Kidney (tissue), 13 donors: ENCODE measurements at regions not wholly inside any gene's neighbourhood (a gene's known extent, or its start where the extent isn't known, plus 50 kb on each side); places are given as distances from the start of the nearest gene placed in this dataset.

Experiments
- DNase-seq, 5 donors: peaks; one replicate each; pipeline ENCODE4 v3.0.0-alpha.2; 2013 to 2020
- FAIRE-seq: peaks from 2 replicates; lab custom pipeline; 2012; peaks lifted over from hg19 to GRCh38; lab: Jason Lieb, UNC
- H3K27ac ChIP-seq, 2 donors: one replicate each; pipeline ENCODE4 v1.7.0; 2013; ENCODE audit warnings: low read depth in 2 of 2, low read length in 2 of 2, inconsistent platforms in 1 of 2
- H3K27me3 ChIP-seq: one replicate; pipeline ENCODE4 v1.7.1; 2013; ENCODE audit warnings: low read length, inconsistent platforms; ENCODE audit not compliant: control insufficient read depth, insufficient read depth
- H3K36me3 ChIP-seq, 3 donors: one replicate each; pipeline versions ENCODE4 v1.7.0 to v1.7.1; 2013; ENCODE audit warnings: low read length in 3 of 3, control low read depth in 1 of 3, inconsistent platforms in 1 of 3; ENCODE audit not compliant: insufficient read depth in 3 of 3, control insufficient read depth in 2 of 3
- H3K4me1 ChIP-seq, 3 donors: one replicate each; pipeline versions ENCODE4 v1.7.0 to v1.7.1; 2013; ENCODE audit warnings: low read length in 3 of 3, inconsistent platforms in 1 of 3, low read depth in 1 of 3; ENCODE audit not compliant: control insufficient read depth in 2 of 3, insufficient read depth in 2 of 3
- H3K4me3 ChIP-seq, 3 donors: one replicate each; pipeline versions ENCODE4 v1.7.0 to v1.8.1; 2013; ENCODE audit warnings: low read length in 3 of 3, control low read depth in 1 of 3, inconsistent platforms in 1 of 3
- H3K9ac ChIP-seq, 3 donors: one replicate each; pipeline versions ENCODE4 v1.7.0 to v1.7.1; 2013; ENCODE audit warnings: low read length in 3 of 3, control low read depth in 1 of 3, inconsistent platforms in 1 of 3
- H3K9me3 ChIP-seq, 3 donors: one replicate each; pipeline versions ENCODE4 v1.7.0 to v1.7.1; 2013; ENCODE audit warnings: low read length in 3 of 3, control low read depth in 1 of 3, inconsistent platforms in 1 of 3; ENCODE audit not compliant: control insufficient read depth in 2 of 3, insufficient read depth in 1 of 3
- CTCF ChIP-seq: IDR thresholded peaks from 3 replicates; pipeline ENCODE4 v1.5.1; 2012; ENCODE audit warnings: mild to moderate bottlenecking, moderate library complexity, borderline replicate concordance; ENCODE audit not compliant: insufficient read depth; ENCODE audit errors: extremely low read depth
- intact Hi-C: fragments of 100-400 bp; cut with DNase I; formaldehyde crosslinking; loops from one replicate; pipeline ENCODE4 v1.11.1; 2022
- donor health status: control.
- donor health status: control.
- donor health status: control.
- donor health status: control.
- donor health status: control.
- donor health status: DM: yes; HTN: yes; CAD: no.
- donor health status: Normal renal cell carcinoma (clear cell type).

DNA sequence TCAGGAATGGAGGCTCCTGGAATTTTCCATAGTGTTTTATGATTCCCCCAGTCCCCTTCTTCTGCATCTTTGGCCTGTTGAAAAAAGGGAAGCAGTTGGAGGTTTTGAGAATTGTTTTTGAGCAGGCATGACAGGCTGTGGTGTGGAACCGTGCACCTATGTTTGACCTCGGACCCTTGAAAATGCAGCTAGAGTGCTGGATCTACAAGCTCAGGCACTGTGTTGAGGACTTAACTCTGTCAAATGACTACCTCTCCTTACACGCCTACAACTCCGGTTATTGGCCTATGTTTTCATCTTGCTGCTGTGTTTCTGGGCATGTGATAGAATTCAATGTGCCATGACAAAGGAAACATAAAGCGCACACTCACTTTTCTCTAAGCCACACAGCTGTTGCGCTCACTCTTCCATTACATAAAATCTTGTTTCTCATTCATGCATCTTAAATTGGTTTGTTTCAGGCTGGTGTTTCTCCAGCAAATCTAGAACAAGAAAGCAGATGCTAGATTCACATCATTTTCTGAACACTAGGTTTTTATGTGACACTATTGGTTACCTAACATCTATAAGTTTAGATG is 616.6 kb downstream of the FGF9 start:
- intact Hi-C loops = no loop called here
- Histone ChIP-seq H3K27me3 (no peaks in the 10 kb centered on the region), H3K9ac (no peak overlapping the region), H3K9me3 (no peaks in the 10 kb centered on the region), H3K4me3 (no peak overlapping the region), H3K4me1 (no peaks in the 10 kb centered on the region), H3K27ac (no peak overlapping the region), H3K36me3 (no peaks in the 10 kb centered on the region)
- TF ChIP-seq CTCF = no peak
- FAIRE-seq (no peak), DNase-seq (peak in 2 of 5 donors; percentile 21 to 22)

DNA sequence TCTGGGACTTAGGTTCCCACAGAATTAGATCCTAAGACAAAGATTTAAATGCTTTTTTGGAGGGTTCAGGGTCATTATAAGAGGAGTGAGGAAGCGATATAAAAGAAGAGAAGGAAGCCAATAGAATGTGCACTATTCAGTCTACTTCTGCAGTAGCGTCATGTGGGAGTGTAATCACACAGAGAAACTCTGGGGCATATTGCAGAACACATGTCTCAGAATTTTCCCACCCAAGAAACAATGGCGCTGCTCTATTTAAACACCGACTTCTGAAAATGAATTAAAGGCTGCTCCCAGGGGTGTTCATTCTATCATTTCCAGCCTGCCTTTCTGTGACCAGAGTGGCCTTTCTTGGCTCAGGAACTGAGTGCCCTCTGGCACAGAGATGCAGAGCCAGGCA is 617.6 kb downstream of the FGF9 start:
- FAIRE-seq = no peak
- Histone ChIP-seq H3K27ac (no peak overlapping the region), H3K27me3 (no peaks in the 10 kb centered on the region), H3K9me3 (no peaks in the 10 kb centered on the region), H3K4me1 (no peaks in the 10 kb centered on the region), H3K36me3 (no peaks in the 10 kb centered on the region), H3K4me3 (no peak overlapping the region), H3K9ac (no peak overlapping the region)
- no peak for DNase-seq
- no peak for TF ChIP-seq CTCF
- intact Hi-C loops = no loop called here

DNA sequence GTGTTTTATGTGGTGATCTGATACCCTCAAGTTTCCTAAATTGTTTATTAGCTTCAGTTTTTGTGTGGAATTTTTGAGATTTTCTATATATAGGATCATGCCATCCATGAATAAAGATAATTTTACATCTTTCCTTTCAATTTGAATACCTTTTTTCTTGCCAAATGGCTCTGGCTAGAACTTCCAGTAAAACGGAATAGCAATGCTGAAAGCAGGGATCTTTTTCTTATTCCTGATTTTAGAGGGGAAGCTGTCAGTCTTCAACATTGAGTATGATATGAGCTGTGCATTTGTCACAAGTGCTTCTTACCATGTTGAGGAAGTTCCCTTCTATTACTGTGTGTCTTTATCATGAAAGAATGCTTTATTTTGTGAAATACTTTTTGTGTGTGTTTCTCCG is 618.8 kb downstream of the FGF9 start:
- FAIRE-seq = no peak
- intact Hi-C loops = no loop called here
- no peak for TF ChIP-seq CTCF

GRCh38 chr13:22298530-22298929 is 627.7 kb downstream of the FGF9 start:
- H3K27ac ChIP-seq = no peak overlapping the region
- TF ChIP-seq CTCF = no peak
- intact Hi-C loops = no loop called here
- no peaks in the 10 kb centered on the region for H3K4me1 ChIP-seq
- no peak overlapping the region for H3K4me3 ChIP-seq
- H3K9me3 ChIP-seq = no peaks in the 10 kb centered on the region
- no peak for FAIRE-seq
- H3K9ac ChIP-seq = no peak overlapping the region
- no peaks in the 10 kb centered on the region for H3K27me3 ChIP-seq
- DNase-seq = no peak
- no peaks in the 10 kb centered on the region for H3K36me3 ChIP-seq

More for the DNA sequence above, 618.8 kb downstream of the FGF9 start:
- Histone ChIP-seq H3K4me3 (no peak overlapping the region), H3K9ac (no peak overlapping the region), H3K36me3 (no peaks in the 10 kb centered on the region), H3K4me1 (no peaks in the 10 kb centered on the region), H3K27ac (no peak overlapping the region), H3K27me3 (no peaks in the 10 kb centered on the region), H3K9me3 (no peaks in the 10 kb centered on the region)
- no peak for DNase-seq
